ENCODE measurements at regions not wholly inside any gene's neighbourhood (a gene's known extent, or its start where the extent isn't known, plus 50 kb on each side); places are given as distances from the start of the nearest gene placed in this dataset.

GRCh38 chr16:26736084-26736483 is 330.6 kb upstream of the C16orf82 start:
- TF ChIP-seq POLR2A (IDR thresholded peaks at IDR 0.05; ENCODE audit: borderline replicate concordance, extremely low read depth, insufficient read depth, insufficient read length) (no peak), SP1 (IDR thresholded peaks at IDR 0.05; ENCODE audit: low read depth) (no peak), EZH2phosphoT487 (IDR thresholded peaks at IDR 0.05; ENCODE audit: borderline replicate concordance) (no peak)
